ENCODE measurements at regions not wholly inside any gene's neighbourhood (a gene's known extent, or its start where the extent isn't known, plus 50 kb on each side); places are given as distances from the start of the nearest gene placed in this dataset.

- TF ChIP-seq SP1 (IDR thresholded peaks at IDR 0.05) = no peak
- TF ChIP-seq ARNT (IDR thresholded peaks at IDR 0.05) = no peak
- TF ChIP-seq BHLHE40 (IDR thresholded peaks at IDR 0.05; ENCODE audit: borderline replicate concordance) = no peak
- TF ChIP-seq ELF4 (IDR thresholded peaks at IDR 0.05) = no peak
- no peak for TF ChIP-seq FOXK2 (IDR thresholded peaks at IDR 0.05)
- TF ChIP-seq SUZ12 (IDR thresholded peaks at IDR 0.05) = no peak
Measured at GRCh38 chr6:81838724-81839426, 86.4 kb upstream of the TENT5A start.
